NCI-H2227 treated with DMSO at 0.1 percent for 48 hours (cell line): ENCODE measurements at regions not wholly inside any gene's neighbourhood (a gene's known extent, or its start where the extent isn't known, plus 50 kb on each side); places are given as distances from the start of the nearest gene placed in this dataset.

Experiments used
- DNase-seq: peaks from one replicate; lab custom pipeline; 2025; lab: John Stamatoyannopoulos, UW

GRCh38 chr5:4725594-4725993 is 414.5 kb upstream of the ADAMTS16 start:
- DNase-seq: no peak

- DNase-seq: peak; percentile 63
These were observed 409.9 kb upstream of the ADAMTS16 start for GRCh38 chr5:4730279-4730678.

DNA sequence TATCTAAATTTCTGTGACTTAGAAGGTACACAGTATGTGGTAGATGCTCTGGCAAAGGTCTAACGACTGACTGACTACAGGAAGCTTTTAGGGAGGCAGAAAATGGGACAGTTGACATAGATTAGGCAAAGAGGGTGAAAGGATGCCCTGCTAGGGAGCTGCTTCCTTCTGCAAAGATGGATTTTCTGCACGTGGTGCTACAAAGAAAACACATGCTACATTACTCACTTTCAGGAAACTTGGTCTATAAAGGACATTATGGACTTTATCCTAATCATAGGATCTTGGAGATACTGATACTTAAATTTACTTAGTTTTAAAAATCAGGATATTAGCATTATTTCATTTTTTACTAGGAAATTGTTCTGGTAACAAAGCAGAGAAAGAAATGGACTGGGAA is 405.8 kb upstream of the ADAMTS16 start:
- no peak for DNase-seq

GRCh38 chr5:4735261-4735660 is 404.9 kb upstream of the ADAMTS16 start:
- DNase-seq: no peak

DNA sequence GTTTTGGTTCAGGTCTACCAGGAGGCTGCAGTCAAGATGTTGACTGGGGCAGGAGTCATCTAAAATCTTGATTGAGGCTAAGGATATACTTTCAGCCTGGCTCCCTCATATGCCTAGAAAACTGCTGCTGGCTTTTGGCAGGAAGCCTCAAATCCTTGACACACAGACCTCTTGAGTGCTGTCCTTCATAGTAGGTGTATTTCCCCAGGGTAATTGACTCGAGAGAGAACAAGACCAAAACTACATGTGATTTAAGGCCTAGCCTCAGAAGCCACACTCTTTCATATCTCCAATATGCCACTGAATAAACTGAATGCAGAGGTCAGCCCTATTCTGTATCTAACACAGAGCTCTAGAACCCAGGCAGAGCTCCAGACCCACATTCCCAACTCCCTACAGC is 402.3 kb upstream of the ADAMTS16 start:
- DNase-seq: no peak

DNA sequence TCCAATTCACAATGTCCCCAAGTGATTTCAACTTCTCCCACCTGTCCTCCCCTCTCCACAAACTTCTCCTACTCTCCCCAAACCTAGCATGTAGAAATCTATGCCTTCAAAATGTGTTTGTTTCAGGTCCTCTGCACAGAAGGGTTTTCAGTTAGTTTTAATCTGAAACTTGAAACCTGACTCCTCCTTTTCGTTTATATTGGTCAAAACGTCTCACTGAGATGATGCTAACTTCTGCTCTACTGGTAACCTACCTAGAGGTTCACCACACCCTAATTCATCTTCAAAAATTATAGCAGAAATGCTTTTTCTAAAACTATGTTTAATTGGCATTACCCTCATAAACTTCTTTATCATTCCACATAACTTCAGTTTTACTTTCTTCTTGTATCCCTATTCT is 401.8 kb upstream of the ADAMTS16 start:
- no peak for DNase-seq

- no peak for DNase-seq
These were observed 400.0 kb upstream of the ADAMTS16 start for GRCh38 chr5:4740156-4740555.

DNA sequence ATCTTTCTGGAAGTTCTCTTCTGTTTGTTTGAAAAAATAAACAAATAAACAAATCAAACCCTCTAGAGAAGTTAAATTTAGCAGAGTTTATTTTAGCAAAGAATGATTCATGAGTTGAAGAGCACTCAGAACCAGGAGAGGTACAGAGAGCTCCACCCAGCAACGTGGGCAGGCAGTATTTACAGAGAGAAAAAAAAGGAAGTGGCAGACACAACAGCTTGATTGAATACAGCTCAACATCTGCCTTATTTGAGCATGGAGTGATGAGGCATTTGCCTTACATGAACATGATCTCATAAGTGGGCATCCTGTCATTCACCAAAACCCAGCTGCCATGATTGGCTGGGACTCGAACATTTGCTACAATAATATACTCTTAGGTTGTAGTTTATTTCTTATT is 381.6 kb upstream of the ADAMTS16 start:
- no peak for DNase-seq

GRCh38 chr5:4758996-4759395 is 381.1 kb upstream of the ADAMTS16 start:
- no peak for DNase-seq

DNA sequence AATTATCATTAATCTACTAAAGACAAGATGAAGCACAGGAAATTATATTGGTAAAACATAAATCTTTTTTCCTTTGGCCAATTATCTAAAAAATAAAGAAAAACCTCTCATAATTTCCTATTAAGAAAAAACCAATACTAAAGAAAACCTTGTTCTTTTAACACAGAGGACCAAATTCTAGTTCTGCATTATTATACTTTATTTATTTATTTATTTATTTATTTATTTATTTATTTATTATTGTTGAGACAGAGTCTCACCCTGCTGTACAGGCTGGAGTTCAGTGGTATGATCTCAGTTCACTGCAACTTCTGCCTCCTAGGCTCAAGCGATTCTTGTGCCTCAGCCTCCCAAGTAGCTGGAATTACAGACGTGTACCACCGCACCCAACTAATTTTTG is 377.8 kb upstream of the ADAMTS16 start:
- no peak for DNase-seq

DNA sequence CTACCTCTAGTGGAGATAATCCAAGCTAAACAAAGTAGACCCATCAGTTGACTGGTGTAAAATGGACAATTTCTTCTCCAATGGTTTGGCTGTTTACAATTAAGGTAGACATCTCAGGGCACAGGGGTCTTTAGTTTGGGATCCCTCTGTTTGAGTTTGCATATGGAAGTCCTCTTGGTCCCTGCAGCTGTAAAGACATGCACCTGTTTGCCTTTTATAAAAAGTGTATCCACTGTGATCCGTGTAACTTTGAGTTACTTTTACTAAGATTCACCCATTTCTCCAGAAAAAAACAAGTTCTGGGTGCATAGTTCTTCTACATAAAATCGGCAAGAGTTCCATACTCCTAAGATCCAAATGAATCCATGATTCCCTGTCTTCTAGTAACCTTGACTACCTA is 374.7 kb upstream of the ADAMTS16 start:
- DNase-seq: no peak

- DNase-seq: no peak
These were observed 374.0 kb upstream of the ADAMTS16 start for GRCh38 chr5:4766101-4766500.

DNA sequence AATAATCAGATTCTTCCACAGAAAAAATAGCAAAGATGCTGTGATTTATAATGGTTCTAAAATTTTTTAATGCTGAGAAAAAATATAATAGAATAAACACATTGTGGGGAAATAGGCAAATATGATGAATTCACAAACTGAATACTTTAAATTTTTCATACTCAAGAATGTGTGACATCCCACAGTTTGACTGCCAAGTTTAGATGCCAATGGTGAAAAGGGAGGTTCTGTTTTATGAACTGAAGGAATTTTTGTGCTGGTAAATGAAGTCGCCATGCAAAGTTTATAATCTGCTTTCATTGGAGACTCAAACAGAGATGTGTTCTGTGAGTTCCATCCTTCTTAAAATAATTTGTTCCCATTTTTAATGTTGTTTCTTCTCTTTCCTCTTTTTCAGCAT is 367.5 kb upstream of the ADAMTS16 start:
- no peak for DNase-seq

DNA sequence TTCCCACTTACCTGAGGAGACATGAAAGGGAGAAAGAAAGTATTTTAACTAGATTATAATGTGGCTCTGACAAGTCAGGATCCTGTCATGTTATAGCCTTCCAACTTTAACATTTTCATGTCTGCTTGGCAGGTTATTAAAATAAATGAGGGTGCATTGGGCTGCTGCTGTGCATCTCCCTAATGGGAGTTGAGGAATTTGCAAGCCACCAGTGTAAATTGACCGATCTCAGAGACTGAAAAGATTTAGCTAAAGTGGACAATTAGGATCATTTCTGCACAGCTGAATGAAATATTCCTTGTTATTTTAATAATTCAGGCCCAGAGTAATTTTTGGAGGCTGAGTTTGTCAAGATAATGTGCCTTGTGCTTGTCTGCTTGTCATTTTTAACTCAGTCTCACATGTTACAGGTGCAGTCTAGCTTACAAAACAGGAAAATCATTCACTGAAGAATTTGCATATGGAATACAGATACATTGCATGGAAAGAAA is 366.3 kb upstream of the ADAMTS16 start:
- no peak for DNase-seq

DNA sequence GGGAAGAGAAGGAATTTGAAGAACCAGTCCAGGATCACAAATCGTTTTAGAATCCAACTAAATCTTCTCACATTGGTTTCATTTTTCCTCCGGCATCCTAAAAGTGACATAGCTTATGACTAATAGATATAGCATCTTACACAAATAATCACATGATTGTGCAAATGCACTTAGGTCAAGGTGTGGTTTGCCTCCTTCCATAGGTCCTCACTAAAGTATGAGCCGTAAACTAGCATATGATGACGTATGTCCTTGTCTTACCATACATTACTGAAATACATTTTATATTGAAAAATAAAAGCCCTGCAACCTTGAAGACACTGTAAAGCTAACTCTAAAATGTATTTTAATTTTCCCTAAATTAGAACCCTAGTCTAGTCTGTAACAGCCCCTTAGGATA is 362.7 kb upstream of the ADAMTS16 start:
- no peak for DNase-seq

- DNase-seq: no peak
These were observed 359.5 kb upstream of the ADAMTS16 start for GRCh38 chr5:4780633-4781032.

DNA sequence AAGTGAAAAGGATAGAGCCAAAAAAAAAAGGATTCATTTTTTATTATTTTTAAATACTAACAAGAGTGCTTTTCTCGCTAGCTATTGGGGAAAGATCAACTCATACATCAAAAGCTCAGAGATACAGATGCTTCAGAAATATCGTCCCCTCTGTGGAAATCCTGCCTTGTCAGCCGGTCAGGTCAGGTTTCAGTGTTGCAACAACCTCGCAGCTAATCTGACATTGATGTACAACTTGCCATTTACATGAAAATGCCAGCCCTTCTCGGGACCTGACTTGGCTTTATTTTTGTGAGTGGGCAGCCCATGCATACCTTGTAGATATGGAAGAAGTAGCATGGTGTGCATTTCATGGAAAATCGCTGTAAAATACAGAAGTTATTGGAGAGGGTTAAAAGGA is 358.8 kb upstream of the ADAMTS16 start:
- DNase-seq: no peak

- DNase-seq: no peak
These were observed 354.2 kb upstream of the ADAMTS16 start for GRCh38 chr5:4785971-4786370.

- DNase-seq: no peak
These were observed 342.7 kb upstream of the ADAMTS16 start for GRCh38 chr5:4797445-4797844.

- no peak for DNase-seq
These were observed 338.1 kb upstream of the ADAMTS16 start for GRCh38 chr5:4802044-4802443.

GRCh38 chr5:4804691-4805360 is 335.3 kb upstream of the ADAMTS16 start:
- no peak for DNase-seq

GRCh38 chr5:4815002-4815401 is 325.1 kb upstream of the ADAMTS16 start:
- no peak for DNase-seq

GRCh38 chr5:4817767-4818166 is 322.4 kb upstream of the ADAMTS16 start:
- DNase-seq: no peak

DNA sequence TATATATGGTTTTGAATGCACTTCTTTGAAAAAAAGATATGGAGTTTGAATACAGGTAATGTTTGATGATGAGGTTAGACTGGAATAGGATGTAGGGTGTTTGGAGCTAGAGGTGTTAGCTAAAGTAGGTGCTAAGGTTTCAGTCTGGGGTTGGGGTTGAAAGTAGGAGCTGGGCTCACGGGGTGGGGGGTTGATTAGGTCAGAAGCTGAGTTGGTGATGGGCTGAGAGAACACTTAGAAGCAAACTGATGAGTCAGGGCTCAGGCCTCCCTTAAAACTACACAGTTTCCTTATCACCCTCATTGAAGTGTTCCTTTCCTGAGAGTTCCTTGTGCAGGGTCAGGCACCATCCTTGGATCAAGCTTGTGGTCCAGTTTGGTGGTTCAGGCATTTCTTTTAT is 308.8 kb upstream of the ADAMTS16 start:
- DNase-seq: no peak
